ENCODE measurements at regions not wholly inside any gene's neighbourhood (a gene's known extent, or its start where the extent isn't known, plus 50 kb on each side); places are given as distances from the start of the nearest gene placed in this dataset.

DNA sequence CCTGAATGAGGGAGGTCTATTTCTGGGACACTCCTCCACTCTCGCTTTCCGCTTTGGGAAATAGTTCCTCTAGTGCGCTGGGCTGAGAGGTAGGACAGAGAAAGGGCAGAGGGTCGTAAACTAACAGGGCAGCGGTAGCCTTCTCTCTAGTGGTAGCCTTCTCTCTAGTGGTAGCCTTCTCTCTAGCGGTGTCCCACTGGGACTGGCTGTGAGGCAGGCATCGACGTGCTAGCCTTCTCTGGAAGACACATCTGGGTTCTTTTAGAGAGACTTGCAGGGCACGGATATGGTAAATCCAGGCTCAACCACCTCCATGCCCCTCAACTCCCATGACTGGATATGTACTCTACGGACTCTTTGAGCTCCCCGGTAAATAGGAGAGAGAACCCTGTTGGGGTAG, 74.7 kb upstream of the SLC22A16 start:
- POLR2A ChIA-PET = no interaction called here
- Histone ChIP-seq H3K9me3 (ENCODE audit: control insufficient read depth, insufficient read depth, low read depth, low read length) (no peaks in the 10 kb centered on the region), H3K27ac (ENCODE audit: extremely low read depth, low read depth, low read length) (no peak overlapping the region), H3K36me3 (ENCODE audit: control insufficient read depth in 2 of 2, insufficient read depth in 1 of 2, low read length in 2 of 2) (no peaks in the 10 kb centered on the region), H3K4me1 (ENCODE audit: control insufficient read depth, insufficient read depth, low read length) (no peaks in the 10 kb centered on the region), H3K4me3 (ENCODE audit: low read depth, low read length) (no peak overlapping the region)
- no peak for TF ChIP-seq TRIM28 (IDR thresholded peaks at IDR 0.05; ENCODE audit: borderline replicate concordance, low read length)
- TF ChIP-seq ZNF175 (tag by site-specific recombination; IDR thresholded peaks at IDR 0.05) = no peak
- TF ChIP-seq, protein P1, sequence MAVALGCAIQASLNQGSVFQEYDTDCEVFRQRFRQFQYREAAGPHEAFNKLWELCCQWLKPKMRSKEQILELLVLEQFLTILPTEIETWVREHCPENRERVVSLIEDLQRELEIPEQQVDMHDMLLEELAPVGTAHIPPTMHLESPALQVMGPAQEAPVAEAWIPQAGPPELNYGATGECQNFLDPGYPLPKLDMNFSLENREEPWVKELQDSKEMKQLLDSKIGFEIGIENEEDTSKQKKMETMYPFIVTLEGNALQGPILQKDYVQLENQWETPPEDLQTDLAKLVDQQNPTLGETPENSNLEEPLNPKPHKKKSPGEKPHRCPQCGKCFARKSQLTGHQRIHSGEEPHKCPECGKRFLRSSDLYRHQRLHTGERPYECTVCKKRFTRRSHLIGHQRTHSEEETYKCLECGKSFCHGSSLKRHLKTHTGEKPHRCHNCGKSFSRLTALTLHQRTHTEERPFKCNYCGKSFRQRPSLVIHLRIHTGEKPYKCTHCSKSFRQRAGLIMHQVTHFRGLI (tag by site-specific recombination; IDR thresholded peaks at IDR 0.05) = no peak
- no peak for TF ChIP-seq ZNF2 (tag by site-specific recombination; IDR thresholded peaks at IDR 0.05)
- no peak for TF ChIP-seq ZNF629 (tag by site-specific recombination; IDR thresholded peaks at IDR 0.05)
- TF ChIP-seq OSR2 (tag by site-specific recombination; IDR thresholded peaks at IDR 0.05) = no peak
- TF ChIP-seq ZNF138 (tag by site-specific recombination; IDR thresholded peaks at IDR 0.05; ENCODE audit: borderline replicate concordance) = no peak
- no peak for TF ChIP-seq ZFP41 (tag by site-specific recombination; IDR thresholded peaks at IDR 0.05; ENCODE audit: borderline replicate concordance)
- no peak for TF ChIP-seq ZNF274 (IDR thresholded peaks at IDR 0.05; ENCODE audit: low read length)
- no peak for TF ChIP-seq ZNF274 (tag by site-specific recombination; IDR thresholded peaks at IDR 0.05; ENCODE audit: borderline replicate concordance)
- TF ChIP-seq FEZF1 (tag by site-specific recombination; IDR thresholded peaks at IDR 0.05) = no peak
- no peak for TF ChIP-seq ZNF777 (tag by site-specific recombination; IDR thresholded peaks at IDR 0.05; ENCODE audit: borderline replicate concordance)
- TF ChIP-seq, protein P2, sequence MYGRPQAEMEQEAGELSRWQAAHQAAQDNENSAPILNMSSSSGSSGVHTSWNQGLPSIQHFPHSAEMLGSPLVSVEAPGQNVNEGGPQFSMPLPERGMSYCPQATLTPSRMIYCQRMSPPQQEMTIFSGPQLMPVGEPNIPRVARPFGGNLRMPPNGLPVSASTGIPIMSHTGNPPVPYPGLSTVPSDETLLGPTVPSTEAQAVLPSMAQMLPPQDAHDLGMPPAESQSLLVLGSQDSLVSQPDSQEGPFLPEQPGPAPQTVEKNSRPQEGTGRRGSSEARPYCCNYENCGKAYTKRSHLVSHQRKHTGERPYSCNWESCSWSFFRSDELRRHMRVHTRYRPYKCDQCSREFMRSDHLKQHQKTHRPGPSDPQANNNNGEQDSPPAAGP (tag by site-specific recombination; IDR thresholded peaks at IDR 0.05) = no peak
- TF ChIP-seq BCL11B (tag by site-specific recombination; IDR thresholded peaks at IDR 0.05; ENCODE audit: low read depth) = no peak
- no peak for TF ChIP-seq GLI4 (tag by site-specific recombination; IDR thresholded peaks at IDR 0.05)
- TF ChIP-seq, protein P3, sequence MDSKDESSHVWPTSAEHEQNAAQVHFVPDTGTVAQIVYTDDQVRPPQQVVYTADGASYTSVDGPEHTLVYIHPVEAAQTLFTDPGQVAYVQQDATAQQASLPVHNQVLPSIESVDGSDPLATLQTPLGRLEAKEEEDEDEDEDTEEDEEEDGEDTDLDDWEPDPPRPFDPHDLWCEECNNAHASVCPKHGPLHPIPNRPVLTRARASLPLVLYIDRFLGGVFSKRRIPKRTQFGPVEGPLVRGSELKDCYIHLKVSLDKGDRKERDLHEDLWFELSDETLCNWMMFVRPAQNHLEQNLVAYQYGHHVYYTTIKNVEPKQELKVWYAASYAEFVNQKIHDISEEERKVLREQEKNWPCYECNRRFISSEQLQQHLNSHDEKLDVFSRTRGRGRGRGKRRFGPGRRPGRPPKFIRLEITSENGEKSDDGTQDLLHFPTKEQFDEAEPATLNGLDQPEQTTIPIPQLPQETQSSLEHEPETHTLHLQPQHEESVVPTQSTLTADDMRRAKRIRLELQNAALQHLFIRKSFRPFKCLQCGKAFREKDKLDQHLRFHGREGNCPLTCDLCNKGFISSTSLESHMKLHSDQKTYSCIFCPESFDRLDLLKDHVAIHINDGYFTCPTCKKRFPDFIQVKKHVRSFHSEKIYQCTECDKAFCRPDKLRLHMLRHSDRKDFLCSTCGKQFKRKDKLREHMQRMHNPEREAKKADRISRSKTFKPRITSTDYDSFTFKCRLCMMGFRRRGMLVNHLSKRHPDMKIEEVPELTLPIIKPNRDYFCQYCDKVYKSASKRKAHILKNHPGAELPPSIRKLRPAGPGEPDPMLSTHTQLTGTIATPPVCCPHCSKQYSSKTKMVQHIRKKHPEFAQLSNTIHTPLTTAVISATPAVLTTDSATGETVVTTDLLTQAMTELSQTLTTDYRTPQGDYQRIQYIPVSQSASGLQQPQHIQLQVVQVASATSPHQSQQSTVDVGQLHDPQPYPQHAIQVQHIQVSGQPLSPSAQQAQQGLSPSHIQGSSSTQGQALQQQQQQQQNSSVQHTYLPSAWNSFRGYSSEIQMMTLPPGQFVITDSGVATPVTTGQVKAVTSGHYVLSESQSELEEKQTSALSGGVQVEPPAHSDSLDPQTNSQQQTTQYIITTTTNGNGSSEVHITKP (tag by site-specific recombination; IDR thresholded peaks at IDR 0.05) = no peak
- TF ChIP-seq, protein P4, sequence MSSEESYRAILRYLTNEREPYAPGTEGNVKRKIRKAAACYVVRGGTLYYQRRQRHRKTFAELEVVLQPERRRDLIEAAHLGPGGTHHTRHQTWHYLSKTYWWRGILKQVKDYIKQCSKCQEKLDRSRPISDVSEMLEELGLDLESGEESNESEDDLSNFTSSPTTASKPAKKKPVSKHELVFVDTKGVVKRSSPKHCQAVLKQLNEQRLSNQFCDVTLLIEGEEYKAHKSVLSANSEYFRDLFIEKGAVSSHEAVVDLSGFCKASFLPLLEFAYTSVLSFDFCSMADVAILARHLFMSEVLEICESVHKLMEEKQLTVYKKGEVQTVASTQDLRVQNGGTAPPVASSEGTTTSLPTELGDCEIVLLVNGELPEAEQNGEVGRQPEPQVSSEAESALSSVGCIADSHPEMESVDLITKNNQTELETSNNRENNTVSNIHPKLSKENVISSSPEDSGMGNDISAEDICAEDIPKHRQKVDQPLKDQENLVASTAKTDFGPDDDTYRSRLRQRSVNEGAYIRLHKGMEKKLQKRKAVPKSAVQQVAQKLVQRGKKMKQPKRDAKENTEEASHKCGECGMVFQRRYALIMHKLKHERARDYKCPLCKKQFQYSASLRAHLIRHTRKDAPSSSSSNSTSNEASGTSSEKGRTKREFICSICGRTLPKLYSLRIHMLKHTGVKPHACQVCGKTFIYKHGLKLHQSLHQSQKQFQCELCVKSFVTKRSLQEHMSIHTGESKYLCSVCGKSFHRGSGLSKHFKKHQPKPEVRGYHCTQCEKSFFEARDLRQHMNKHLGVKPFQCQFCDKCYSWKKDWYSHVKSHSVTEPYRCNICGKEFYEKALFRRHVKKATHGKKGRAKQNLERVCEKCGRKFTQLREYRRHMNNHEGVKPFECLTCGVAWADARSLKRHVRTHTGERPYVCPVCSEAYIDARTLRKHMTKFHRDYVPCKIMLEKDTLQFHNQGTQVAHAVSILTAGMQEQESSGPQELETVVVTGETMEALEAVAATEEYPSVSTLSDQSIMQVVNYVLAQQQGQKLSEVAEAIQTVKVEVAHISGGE (tag by site-specific recombination; conservative IDR thresholded peaks at IDR 0.05; ENCODE audit: low read depth) = no peak
- TF ChIP-seq, protein P5, sequence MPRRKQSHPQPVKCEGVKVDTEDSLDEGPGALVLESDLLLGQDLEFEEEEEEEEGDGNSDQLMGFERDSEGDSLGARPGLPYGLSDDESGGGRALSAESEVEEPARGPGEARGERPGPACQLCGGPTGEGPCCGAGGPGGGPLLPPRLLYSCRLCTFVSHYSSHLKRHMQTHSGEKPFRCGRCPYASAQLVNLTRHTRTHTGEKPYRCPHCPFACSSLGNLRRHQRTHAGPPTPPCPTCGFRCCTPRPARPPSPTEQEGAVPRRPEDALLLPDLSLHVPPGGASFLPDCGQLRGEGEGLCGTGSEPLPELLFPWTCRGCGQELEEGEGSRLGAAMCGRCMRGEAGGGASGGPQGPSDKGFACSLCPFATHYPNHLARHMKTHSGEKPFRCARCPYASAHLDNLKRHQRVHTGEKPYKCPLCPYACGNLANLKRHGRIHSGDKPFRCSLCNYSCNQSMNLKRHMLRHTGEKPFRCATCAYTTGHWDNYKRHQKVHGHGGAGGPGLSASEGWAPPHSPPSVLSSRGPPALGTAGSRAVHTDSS (tag by site-specific recombination; IDR thresholded peaks at IDR 0.05) = no peak
- TF ChIP-seq ZNF394 (tag by site-specific recombination; IDR thresholded peaks at IDR 0.05; ENCODE audit: borderline replicate concordance) = no peak
- TF ChIP-seq, protein P6, sequence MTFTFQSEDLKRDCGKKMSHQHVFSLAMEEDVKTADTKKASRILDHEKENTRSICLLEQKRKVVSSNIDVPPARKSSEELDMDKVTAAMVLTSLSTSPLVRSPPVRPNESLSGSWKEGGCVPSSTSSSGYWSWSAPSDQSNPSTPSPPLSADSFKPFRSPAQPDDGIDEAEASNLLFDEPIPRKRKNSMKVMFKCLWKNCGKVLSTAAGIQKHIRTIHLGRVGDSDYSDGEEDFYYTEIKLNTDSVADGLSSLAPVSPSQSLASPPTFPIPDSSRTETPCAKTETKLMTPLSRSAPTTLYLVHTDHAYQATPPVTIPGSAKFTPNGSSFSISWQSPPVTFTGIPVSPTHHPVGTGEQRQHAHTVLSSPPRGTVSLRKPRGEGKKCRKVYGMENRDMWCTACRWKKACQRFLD (tag by site-specific recombination; IDR thresholded peaks at IDR 0.05) = no peak
- CTCF ChIA-PET = no interaction called here

Data from HEK293 (cell line).